ENCODE measurements at regions not wholly inside any gene's neighbourhood (a gene's known extent, or its start where the extent isn't known, plus 50 kb on each side); places are given as distances from the start of the nearest gene placed in this dataset.

DNA sequence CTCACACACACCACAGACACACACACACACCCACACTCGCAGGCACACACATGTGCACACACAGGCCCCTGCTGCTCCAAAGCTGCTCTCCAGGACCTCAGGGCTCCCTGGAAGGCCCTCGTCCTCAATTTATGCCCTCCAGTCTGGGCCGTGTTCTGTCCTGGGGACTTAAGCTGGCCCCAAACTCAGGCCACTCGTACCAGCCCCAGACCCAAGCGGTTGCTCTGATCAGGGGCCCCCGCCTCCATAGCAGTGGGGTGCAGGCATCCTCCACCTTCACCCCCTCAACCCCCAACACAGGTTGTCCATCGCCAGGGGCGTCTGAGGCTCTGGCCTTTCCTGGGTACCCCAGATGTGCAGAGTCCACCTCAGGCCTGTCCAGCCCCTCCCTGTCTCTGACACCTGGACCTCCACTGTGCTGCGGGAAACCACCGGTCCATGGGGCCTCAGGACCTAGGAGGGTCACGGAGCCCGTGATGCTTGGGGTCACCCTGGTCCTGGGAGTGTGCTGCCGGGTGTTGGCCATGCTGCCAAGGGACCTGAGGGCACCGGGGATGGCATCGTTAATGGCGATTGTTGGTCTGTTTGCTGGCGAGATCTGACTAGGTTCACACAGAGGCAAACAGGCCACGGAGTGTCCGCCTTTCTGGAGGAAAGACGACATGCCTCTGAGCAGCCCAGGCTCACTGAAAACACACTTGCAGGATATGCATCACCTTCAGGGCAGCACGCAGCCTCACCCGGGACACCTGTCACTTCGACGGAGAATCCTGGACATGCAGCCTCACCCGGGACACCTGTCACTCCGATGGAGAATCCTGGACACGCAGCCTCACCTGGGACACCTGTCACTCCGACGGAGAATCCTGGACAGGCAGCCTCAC lies 155.6 kb downstream of the NDUFA10 start:
- Histone ChIP-seq H4K20me1 (ENCODE audit: control insufficient read depth, extremely low read depth, insufficient read depth, low read length) (no peaks in the 10 kb centered on the region), H3K36me3 (ENCODE audit: control insufficient read depth, insufficient read depth, low read length) (no peaks in the 10 kb centered on the region), H3K27ac (ENCODE audit: insufficient read depth, low read length) (no peak overlapping the region), H3K4me3 (replicated peaks in 1 of 4; ENCODE audit: control extremely low read depth in 1 of 4, insufficient read depth in 1 of 4, low read depth in 3 of 4, low read length in 4 of 4) (no peak overlapping the region), H3K27me3 (ENCODE audit: control insufficient read depth, insufficient read depth, low read length) (no peaks in the 10 kb centered on the region), H3K79me2 (ENCODE audit: control insufficient read depth, insufficient read depth, low read length) (no peaks in the 10 kb centered on the region), H3K4me1 (ENCODE audit: control insufficient read depth, extremely low read depth, insufficient read depth, low read length) (no peaks in the 10 kb centered on the region), H3K4me2 (ENCODE audit: extremely low read depth, insufficient read depth, low read length) (no peak overlapping the region), H3K9ac (ENCODE audit: insufficient read depth, low read length) (no peak overlapping the region), H3K9me3 (ENCODE audit: control insufficient read depth, insufficient read depth, low read depth, low read length) (peaks cover 16% of the 10 kb centered on the region), H2AFZ (ENCODE audit: low read length) (no peak overlapping the region)
- TF ChIP-seq EZH2 (IDR thresholded peaks at IDR 0.05; ENCODE audit: low read length, missing control alignments) = no peak
- TF ChIP-seq, protein P1, sequence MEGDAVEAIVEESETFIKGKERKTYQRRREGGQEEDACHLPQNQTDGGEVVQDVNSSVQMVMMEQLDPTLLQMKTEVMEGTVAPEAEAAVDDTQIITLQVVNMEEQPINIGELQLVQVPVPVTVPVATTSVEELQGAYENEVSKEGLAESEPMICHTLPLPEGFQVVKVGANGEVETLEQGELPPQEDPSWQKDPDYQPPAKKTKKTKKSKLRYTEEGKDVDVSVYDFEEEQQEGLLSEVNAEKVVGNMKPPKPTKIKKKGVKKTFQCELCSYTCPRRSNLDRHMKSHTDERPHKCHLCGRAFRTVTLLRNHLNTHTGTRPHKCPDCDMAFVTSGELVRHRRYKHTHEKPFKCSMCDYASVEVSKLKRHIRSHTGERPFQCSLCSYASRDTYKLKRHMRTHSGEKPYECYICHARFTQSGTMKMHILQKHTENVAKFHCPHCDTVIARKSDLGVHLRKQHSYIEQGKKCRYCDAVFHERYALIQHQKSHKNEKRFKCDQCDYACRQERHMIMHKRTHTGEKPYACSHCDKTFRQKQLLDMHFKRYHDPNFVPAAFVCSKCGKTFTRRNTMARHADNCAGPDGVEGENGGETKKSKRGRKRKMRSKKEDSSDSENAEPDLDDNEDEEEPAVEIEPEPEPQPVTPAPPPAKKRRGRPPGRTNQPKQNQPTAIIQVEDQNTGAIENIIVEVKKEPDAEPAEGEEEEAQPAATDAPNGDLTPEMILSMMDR (conservative IDR thresholded peaks at IDR 0.05 in 1 of 2, IDR thresholded peaks at IDR 0.05 in 1 of 2; ENCODE audit: low read depth in 1 of 2, low read length in 2 of 2) = no peak
- no peak for DNase-seq (ENCODE audit: low read depth in 2 of 2)

DNA sequence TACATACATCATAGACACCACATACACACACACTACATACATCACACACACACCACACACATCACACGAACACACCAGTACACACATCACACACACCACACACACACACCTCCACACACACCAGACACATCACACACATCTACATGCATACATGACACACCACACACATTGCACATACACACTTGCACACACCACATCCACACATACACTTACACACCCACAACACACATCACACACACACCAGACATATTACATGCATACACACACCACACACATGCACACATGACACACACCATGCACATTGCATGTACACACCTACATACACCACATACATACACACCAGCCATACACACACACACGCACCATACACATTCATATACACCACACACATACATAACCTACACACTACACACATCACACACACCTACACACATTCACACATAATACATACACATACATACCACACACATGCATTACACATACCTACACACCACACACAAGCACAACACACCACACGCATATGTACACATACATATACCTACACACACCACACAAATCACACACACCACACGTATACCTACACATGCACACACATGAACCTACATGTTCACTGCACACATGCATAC lies 156.5 kb downstream of the NDUFA10 start:
- Histone ChIP-seq H3K4me2 (ENCODE audit: extremely low read depth, insufficient read depth, low read length) (no peak overlapping the region), H3K9me3 (ENCODE audit: control insufficient read depth, insufficient read depth, low read depth, low read length) (peaks cover 16% of the 10 kb centered on the region), H3K27me3 (ENCODE audit: control insufficient read depth, insufficient read depth, low read length) (no peaks in the 10 kb centered on the region), H3K4me1 (ENCODE audit: control insufficient read depth, extremely low read depth, insufficient read depth, low read length) (no peaks in the 10 kb centered on the region), H2AFZ (ENCODE audit: low read length) (no peak overlapping the region), H3K79me2 (ENCODE audit: control insufficient read depth, insufficient read depth, low read length) (no peaks in the 10 kb centered on the region), H3K36me3 (ENCODE audit: control insufficient read depth, insufficient read depth, low read length) (no peaks in the 10 kb centered on the region), H3K9ac (ENCODE audit: insufficient read depth, low read length) (no peak overlapping the region), H4K20me1 (ENCODE audit: control insufficient read depth, extremely low read depth, insufficient read depth, low read length) (no peaks in the 10 kb centered on the region), H3K27ac (ENCODE audit: insufficient read depth, low read length) (no peak overlapping the region), H3K4me3 (replicated peaks in 1 of 4; ENCODE audit: control extremely low read depth in 1 of 4, insufficient read depth in 1 of 4, low read depth in 3 of 4, low read length in 4 of 4) (no peak overlapping the region)
- TF ChIP-seq, protein P1 (conservative IDR thresholded peaks at IDR 0.05 in 1 of 2, IDR thresholded peaks at IDR 0.05 in 1 of 2; ENCODE audit: low read depth in 1 of 2, low read length in 2 of 2) = no peak
- no peak for TF ChIP-seq EZH2 (IDR thresholded peaks at IDR 0.05; ENCODE audit: low read length, missing control alignments)
- no peak for DNase-seq (ENCODE audit: low read depth in 2 of 2)

DNA sequence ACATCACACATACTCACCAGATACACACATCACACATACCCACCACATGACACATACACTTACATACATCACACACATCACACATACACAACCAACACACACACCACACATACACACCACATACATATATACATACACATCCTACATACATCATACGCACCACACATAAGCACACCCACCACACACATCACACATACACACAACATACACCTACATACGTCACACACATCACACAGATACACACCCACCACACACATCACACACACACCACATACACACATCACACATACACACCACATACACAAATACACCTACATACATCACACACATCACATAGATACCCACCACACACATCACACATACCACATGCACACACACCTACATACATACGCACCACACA lies 158.4 kb downstream of the NDUFA10 start:
- H3K4me1 ChIP-seq (ENCODE audit: control insufficient read depth, extremely low read depth, insufficient read depth, low read length) = no peaks in the 10 kb centered on the region
- H4K20me1 ChIP-seq (ENCODE audit: control insufficient read depth, extremely low read depth, insufficient read depth, low read length) = no peaks in the 10 kb centered on the region
- H3K27me3 ChIP-seq (ENCODE audit: control insufficient read depth, insufficient read depth, low read length) = no peaks in the 10 kb centered on the region
- no peaks in the 10 kb centered on the region for H3K79me2 ChIP-seq (ENCODE audit: control insufficient read depth, insufficient read depth, low read length)
- H3K27ac ChIP-seq (ENCODE audit: insufficient read depth, low read length) = no peak overlapping the region
- H3K4me2 ChIP-seq (ENCODE audit: extremely low read depth, insufficient read depth, low read length) = no peak overlapping the region
- TF ChIP-seq EZH2 (IDR thresholded peaks at IDR 0.05; ENCODE audit: low read length, missing control alignments) = no peak
- TF ChIP-seq, protein P1 (conservative IDR thresholded peaks at IDR 0.05 in 1 of 2, IDR thresholded peaks at IDR 0.05 in 1 of 2; ENCODE audit: low read depth in 1 of 2, low read length in 2 of 2) = no peak
- no peak overlapping the region for H3K9ac ChIP-seq (ENCODE audit: insufficient read depth, low read length)
- no peak overlapping the region for H3K4me3 ChIP-seq (replicated peaks in 1 of 4; ENCODE audit: control extremely low read depth in 1 of 4, insufficient read depth in 1 of 4, low read depth in 3 of 4, low read length in 4 of 4)
- no peaks in the 10 kb centered on the region for H3K36me3 ChIP-seq (ENCODE audit: control insufficient read depth, insufficient read depth, low read length)
- peaks cover 16% of the 10 kb centered on the region for H3K9me3 ChIP-seq (ENCODE audit: control insufficient read depth, insufficient read depth, low read depth, low read length)
- no peak for DNase-seq (ENCODE audit: low read depth in 2 of 2)
- H2AFZ ChIP-seq (ENCODE audit: low read length) = no peak overlapping the region
